ENCODE measurements at regions not wholly inside any gene's neighbourhood (a gene's known extent, or its start where the extent isn't known, plus 50 kb on each side); places are given as distances from the start of the nearest gene placed in this dataset.

DNA sequence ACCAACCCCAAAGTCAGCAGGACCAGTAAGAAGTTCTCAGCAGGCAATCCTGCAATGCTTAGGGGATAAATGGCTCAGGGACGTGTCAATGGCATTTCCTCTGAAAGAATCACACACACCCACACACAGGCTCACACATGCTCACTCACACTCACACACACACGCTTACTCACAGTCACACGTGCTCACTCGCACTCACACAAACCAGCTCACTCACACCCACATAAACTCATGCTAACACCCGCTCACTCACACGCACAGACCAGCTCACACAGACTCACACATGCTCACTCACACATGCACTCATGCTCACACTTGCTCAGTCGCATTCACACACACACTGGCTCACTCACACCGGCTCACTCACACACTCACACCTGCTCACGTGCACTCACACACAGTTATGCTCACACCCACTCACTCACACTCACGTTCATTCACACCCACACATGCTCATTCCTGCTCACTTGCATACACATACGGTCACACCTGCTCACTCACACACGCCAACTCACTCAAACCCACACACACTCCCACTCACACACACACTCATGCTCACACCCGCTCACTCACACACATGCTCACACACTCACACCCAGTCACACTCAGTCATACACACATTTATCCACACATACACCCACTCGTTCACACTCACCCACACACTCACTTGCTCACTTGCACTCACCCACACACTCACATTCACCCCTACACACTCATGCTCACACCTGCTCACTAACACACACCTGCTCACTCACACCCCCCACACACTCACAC, 436.8 kb downstream of the BCL11B start:
- no peak for DNase-seq (ENCODE audit: low read depth)

DNA sequence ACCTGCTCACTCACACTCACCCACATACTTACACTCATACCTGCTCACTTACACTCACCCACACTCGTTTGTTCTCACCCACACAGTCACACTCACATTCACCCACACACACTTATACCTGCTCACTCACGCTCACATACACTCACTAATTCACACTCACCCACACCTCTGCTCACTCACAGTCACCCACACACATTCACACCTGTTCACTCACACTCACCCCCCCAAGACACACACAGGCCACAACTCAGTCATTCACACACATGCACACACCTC, 436.2 kb downstream of the BCL11B start:
- no peak for DNase-seq (ENCODE audit: low read depth)

- DNase-seq (ENCODE audit: low read depth), result no peak
Observed at GRCh38 chr14:98840091-98840490, 431.9 kb downstream of the BCL11B start.

DNA sequence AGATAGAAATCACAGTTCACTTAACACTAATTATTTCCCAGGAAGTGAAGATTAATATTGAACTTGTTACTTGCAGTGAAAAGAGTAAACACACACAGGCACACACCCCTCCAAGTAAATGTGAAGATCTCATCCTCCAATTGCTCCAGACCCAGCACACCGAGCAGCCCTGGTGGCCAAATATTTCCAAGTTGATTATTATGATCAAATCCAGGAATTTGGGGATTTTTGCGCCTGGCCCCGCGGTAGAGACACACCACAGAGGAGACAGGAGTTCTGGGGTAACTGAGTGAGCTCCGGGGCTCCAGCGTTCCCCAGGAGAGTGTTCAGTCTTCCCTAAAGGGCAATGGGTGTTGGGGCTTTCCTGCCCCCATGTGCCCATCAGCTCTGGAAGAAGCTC, 431.5 kb downstream of the BCL11B start:
- no peak for DNase-seq (ENCODE audit: low read depth)

GRCh38 chr14:98844456-98844855, 427.5 kb downstream of the BCL11B start:
- no peak for DNase-seq (ENCODE audit: low read depth)

GRCh38 chr14:98847521-98848468, 424.2 kb downstream of the BCL11B start:
- DNase-seq (ENCODE audit: low read depth), result no peak

GRCh38 chr14:98853063-98853729, 418.8 kb downstream of the BCL11B start:
- DNase-seq (ENCODE audit: low read depth), result no peak

- DNase-seq (ENCODE audit: low read depth), result no peak
Observed at GRCh38 chr14:98855926-98856715, 415.9 kb downstream of the BCL11B start.

DNA sequence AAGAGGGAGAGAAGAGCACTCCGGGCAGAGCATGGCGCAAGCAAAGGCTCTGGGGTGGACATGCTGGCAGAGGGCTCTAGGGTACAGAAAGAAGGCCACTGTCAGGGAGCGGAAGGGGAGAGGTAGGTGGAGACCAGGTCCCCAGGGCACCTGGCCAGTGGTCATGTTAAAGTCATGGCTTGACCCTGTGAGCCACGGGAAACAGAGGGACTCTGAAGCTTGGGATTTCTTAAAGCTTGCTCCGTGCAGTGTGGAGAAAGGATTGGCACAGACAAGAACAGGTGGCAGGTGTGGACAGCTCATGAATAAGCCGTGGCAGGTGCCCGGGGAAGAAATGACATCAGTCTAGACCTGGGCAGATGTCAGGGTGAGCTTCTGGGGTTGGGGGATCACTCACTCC, 413.8 kb downstream of the BCL11B start:
- no peak for DNase-seq (ENCODE audit: low read depth)

DNA sequence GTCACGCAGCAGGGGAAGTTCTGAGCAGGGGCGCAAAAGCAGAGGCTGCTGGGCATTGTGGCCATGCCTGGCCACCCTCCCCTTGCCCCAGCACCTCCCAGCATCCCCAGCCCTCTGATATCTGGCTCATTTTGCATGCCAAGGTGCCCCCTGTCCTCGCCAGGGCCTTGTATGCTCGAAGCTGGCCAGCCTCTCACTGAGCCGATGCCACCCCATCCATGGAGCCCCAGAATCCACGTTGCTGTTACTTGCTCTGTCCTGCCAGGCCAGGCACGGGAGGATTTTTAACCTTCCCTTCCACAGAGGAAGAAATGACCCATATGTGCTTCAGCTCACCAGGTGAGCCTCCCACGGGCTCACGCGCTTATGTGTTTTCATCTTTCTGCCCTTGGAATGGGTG, 413.4 kb downstream of the BCL11B start:
- DNase-seq (ENCODE audit: low read depth), result no peak

DNA sequence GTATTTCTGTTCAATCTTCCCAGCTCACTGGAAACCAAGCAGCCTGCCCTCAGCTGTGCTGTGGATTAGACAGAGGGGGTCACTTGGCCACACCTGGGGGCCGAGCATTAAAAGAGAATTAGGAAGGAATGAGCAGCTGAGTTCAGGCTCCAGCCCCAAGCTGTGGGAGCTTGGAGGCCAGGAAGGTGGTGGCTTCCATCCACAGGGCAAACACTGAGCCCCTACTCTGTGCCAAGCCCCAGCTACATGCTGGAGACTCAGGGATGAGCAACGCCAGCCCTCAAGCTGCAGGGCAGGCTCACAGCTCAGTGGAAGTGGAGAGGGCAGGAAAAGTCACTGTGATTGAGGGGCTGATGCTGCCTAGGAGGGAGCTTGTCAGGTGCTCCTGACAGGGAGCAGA, 412.7 kb downstream of the BCL11B start:
- DNase-seq (ENCODE audit: low read depth), result no peak

DNA sequence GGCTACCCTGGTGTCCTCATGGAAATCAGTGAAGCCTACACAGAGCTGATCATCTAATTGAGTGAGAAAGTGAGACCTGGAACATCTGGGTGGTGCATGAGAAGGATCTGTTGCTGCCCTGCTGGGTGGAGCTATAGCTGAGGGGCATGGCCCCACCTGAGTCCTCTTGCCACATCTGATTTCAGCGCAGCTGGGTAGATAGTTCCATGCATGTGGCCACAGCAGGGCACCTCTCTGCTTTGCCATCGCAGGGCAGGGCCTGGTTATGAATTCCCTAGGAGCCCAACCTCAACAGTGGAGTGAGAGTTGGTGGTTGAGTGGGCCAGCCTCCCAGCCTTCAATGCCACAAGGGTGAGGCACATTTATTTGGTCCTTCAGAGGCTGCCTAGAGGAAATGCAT, 407.8 kb downstream of the BCL11B start:
- DNase-seq (ENCODE audit: low read depth), result no peak

DNA sequence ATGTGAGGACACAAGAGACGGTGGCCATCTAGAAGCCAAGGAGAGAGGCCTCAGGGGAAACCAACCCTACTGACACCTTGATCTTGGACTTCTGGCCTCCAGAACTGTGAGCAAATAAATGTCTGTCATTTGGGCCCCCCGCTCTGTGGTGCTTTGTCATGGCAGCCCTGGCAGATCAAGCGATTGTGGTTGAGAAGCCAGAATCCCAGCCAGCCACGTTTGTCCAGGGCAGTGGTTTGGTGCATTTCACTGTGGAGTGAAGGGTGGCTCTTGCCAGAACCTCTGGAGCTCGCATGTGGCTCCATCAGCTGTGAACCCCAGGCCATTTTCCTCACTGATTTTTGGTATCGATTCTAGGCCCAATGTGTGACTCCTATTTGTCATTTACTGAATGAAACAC, 404.9 kb downstream of the BCL11B start:
- no peak for DNase-seq (ENCODE audit: low read depth)

DNA sequence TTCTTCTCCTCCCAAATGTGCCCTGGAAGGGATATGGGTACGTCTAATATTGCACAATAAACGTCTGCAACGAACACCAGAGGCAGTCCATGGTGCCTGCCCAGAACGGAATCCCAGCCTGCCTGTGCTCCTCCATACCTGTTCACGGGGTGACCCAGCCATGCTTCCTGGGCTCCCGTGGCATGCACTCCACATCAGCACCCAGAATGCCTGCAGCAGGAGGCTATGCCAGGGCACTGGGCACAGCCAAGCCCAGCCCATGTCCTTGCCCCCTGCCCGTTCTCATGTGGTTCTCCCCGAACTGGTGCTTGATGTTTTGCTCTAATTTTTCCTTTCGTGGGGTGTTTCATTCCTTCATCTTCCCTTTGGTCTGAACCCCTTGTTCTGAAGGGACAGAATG, 404.3 kb downstream of the BCL11B start:
- no peak for DNase-seq (ENCODE audit: low read depth)

- no peak for DNase-seq (ENCODE audit: low read depth)
Observed at GRCh38 chr14:98868866-98869265, 403.1 kb downstream of the BCL11B start.

DNA sequence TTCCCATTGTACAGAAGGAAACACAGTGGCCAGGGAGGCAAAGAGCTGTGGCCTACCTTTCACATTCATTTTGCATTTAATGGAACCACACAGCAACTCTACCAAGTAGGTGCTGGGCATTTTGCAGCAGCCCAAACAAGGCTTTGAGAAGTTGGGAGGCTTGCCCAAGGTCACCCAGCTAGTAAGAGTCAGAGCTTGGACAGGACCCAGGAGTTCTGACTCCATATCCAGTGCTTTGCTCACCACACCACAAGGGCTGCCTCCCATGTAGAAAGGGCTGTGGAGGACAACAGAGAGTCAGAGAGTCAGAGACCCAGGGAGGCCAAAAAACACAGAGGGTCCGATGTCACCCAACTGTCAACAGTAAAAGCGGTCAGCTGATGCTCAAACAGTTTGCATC, 400.2 kb downstream of the BCL11B start:
- DNase-seq (ENCODE audit: low read depth), result no peak

DNA sequence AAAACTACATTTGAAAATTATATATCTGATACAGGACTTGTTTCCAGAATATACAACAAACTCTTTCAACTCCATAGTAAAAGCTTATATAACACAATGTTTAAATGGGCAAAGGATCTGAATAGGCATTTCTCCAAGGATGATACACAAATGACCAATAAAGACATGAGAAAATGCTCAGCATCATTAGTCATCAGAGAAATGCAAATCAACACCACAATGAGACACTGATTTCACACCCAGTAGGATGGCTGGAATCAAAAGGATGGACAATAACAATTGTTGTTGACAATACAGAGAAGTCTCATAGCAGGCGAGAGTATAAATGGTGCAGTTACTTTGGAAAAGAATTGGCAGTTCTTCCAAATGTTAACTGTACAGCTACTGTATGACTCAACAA, 394.9 kb downstream of the BCL11B start:
- DNase-seq (ENCODE audit: low read depth), result no peak

DNA sequence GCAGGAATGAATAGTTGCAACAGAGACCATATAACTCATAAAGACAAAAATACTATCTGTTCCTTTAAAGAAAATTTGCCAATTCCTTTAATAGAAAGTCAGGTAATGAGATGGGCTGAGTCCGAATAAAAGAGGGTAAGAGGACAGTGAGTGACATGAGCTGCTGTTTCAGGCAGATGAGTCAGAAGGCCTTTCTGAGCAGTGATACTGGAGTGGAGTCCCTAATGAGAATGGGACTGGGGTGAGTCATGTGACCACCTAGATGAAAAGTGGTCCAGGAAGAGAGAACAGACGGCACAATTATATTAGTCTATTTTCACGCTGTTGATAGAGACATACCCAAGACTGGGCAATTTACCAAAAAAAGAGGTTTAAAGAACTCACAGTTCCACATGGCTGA, 393.7 kb downstream of the BCL11B start:
- no peak for DNase-seq (ENCODE audit: low read depth)

DNA sequence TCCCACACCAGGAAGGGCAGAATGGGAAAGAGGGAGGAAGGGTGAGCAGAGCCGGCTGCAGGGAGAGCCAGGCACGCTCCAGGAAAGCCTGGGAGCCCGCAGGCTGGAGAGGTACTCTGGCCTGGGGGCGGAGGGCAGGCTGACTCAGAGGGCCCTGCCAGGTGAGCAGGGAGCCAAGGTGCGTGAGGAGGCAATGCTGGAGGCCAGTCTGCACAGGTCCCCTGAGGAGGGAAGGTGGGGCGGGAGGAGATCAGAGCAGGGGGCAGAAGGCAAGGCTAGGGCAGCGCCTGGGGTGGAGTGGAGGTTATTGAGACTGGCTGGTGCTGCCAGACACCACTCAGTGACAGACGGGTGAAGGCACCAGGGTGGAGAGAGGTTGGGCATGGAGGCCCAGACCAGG, 385.0 kb downstream of the BCL11B start:
- DNase-seq (ENCODE audit: low read depth), result no peak

DNA sequence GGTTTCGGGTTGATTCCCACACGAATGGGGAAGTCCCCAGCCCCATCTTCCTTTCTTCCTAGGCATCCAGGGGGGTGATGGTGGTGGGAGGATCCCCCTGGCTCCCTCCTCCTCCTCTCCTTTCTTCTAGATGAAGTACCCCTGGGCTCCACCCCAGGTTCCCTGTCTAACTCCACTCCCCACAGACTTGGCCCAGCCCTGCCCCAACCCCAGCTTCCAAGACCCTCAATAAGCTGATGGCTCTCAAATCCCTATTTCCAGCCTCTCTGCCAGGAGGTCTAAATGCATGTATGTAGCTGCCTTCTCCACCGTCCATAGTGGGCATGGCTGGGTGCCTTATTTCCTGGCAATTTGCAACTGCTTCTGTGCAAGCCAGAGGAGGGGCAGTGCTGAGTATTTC, 383.7 kb downstream of the BCL11B start:
- DNase-seq (ENCODE audit: low read depth), result no peak

DNA sequence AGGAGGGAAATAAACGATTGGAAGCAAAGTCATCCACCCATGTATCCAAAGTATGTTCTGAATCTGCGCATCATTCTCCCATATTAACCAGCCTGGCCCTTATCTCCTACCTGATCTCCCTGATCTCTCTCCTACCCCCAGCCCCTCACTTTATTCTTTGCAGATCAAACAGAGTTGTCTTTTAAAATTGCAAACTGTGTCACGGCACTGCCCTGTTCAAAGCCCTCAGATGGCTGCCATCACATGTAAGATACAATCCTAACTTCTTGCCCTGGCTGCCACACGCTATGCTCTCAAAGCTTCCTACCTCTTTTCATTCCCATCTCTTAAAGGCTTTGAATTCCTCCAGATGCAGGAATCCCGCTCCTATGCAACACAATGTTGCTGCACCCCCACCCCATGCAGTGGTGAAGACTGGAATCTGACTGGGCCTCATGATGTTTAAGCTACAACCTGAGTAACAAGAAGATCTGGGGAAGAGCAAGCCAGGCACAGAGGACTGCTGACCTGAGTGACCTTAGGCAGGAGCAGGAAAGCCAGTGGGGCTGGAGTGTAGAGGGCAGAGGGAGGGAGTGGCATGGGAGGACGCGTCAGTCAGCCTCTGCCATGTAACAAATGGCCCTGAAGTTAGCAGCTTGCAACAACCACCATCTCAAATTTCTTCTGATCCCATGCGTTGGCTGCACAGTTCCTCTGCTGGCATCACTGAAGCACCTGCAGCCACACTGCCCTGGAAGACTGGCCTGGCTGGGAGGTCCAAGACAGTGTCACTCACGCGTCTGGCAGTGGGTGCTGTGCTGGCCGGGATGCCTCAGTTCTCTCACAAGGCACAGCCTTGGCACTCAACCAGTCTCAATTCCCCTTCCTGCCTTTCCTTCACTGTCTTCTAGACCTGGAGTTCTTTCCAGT, 382.8 kb downstream of the BCL11B start:
- no peak for DNase-seq (ENCODE audit: low read depth)

Measured in non-pigmented ciliary epithelial cell (primary cell).